SH-SY5Y (cell line): ENCODE measurements at regions not wholly inside any gene's neighbourhood (a gene's known extent, or its start where the extent isn't known, plus 50 kb on each side); places are given as distances from the start of the nearest gene placed in this dataset.

Experiments
- GATA2 ChIP-seq: IDR thresholded peaks from 2 replicates; pipeline ENCODE4 v1.6.1; 2011; ENCODE audit warnings: mild to moderate bottlenecking, low read depth, low read length
- GATA3 ChIP-seq: IDR thresholded peaks from 2 replicates; pipeline ENCODE4 v1.6.1; 2011; ENCODE audit warnings: low read depth, mild to moderate bottlenecking, low read length, moderate library complexity

DNA sequence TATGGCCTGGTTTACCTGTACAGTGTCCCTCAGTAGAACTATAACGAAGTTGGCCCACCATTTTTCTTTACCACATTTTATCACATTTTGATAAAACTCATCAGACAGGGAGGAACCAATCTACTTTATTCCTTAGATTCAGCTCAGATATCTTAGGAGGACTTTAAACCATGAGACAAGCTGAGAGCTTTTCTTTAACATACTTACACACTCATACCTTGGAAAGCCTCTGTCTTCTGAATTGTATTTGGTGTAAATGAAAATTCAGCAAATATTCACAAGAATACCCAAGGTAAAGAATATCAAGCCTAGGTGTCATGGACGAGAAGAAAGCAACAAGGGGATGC, 313.2 kb downstream of the ENC1 start:
- TF ChIP-seq GATA2 (no peak), GATA3 (no peak)
